IPS DF 4.7 (cell line): ENCODE measurements at regions not wholly inside any gene's neighbourhood (a gene's known extent, or its start where the extent isn't known, plus 50 kb on each side); places are given as distances from the start of the nearest gene placed in this dataset.
A peak's percentile ranks its signal among the peaks of the same experiment; 100 is the strongest.
"Not testable (repeated sequence)": the region's sequence is repeated elsewhere in the genome, so short reads cannot be mapped to it uniquely, and the experiment has no call there.

Source experiments
- DNase-seq: peaks from one replicate; pipeline ENCODE4 v3.0.0-alpha.2; 2013; ENCODE audit warnings: low spot score; ENCODE audit errors: extremely low read depth

DNA sequence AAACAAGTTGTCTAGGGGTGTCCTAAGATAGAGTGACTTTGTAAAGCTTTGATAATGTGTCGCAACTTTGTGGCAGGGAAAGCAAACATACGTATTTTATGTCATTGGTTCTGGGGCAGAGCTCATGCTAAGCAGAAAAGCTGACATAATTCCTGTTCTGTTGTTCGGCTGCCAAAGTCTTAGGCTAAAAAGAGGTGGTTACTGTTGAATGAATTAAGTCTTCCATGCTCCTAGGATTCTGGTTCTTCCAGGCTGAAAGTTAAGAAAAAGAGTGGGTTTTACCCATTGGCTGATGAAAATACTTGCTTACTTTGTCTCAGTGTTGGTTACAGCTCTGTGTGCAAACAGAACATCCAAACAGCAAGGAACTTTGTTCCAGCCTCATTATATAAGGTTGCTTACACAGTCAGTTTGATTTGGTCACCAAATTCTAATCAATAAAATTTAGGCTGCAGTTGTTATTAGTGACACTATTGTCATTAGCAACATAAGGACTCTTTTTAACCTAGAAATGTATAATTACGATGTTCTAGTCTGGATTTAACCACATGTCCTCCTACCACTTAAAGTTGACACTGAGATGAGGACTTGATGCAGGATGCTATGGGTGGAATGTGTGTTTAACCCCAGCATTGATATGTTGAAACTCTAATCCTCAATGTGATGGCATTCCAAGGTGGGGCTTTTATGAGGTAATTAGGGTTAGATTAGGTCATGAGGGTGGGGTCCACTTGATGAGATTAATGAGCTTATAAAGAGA is 114.0 kb upstream of the GOT2 start:
- DNase-seq: no peak

DNA sequence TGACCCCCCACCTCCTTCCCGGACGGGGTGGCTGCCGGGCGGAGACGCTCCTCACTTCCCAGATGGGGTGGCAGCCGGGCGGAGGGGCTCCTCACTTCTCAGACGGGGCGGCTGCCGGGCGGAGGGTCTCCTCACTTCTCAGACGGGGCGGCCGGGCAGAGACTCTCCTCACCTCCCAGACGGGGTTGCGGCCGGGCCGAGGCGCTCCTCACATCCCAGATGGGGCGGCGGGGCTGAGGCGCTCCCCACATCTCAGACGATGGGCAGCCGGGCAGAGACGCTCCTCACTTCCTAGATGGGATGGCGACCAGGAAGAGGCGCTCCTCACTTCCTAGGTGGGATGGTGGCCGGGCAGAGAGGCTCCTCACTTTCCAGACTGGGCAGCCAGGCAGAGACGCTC is 112.1 kb upstream of the GOT2 start:
- DNase-seq: not testable (repeated sequence)

DNA sequence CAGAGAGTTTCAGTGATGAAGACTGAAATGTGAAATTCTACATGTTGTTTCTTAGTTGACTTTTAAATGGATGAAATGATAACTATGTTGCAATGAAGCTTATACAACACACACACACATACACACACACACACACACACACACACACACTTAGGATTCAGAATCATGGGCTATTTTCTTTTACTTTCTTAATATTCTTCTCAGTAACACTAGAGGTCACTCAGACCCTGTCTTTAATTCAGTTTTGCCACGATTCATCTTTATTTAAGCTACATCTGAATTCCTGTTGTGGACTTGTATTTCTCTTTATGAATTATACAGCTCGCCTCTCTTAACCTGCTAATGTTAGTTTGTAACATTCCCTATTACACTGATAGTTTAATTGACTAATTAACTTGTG is 109.6 kb upstream of the GOT2 start:
- DNase-seq: no peak

DNA sequence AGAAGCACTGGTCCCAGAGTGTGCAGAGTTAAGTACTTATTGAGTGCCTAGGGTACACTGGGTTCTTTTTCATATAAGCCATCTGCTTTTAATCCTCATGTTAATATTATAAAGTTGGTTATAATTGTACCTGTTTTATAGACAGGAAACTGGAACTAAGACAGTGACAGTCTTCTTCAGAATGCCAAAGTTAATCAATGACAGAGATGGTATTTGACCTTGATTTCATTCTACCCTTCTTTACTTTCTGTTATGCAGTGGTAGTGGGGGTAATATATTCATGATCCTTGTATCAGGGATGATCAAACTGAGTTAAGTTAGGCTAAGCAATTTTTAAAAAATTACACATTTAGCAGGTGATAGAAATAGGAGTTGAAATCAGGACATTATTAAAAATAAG is 108.6 kb upstream of the GOT2 start:
- DNase-seq: no peak

DNA sequence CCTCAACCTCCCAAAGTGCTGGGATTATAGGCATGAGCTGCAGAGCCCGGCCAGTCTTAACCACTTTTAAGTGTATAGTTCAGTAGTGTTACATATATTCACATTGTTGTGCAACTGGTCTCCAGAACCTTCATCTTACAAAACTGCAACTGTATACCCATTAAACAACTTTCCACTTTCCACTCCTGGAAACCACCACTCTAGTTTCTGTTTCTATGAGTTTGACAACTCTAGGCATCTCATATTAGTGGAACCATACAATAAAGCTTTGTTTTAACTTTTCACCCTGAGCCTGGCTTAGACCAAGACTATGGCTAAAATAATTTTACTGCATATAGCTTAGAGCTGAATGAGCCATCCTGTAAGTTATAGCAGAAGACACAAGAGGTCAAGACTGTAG is 108.0 kb upstream of the GOT2 start:
- no peak for DNase-seq

- no peak for DNase-seq
Measured at GRCh38 chr16:58837950-58838349, 103.8 kb upstream of the GOT2 start.

GRCh38 chr16:58836427-58836826 is 102.3 kb upstream of the GOT2 start:
- DNase-seq: no peak

- no peak for DNase-seq
Measured at GRCh38 chr16:58832386-58832895, 98.3 kb upstream of the GOT2 start.

DNA sequence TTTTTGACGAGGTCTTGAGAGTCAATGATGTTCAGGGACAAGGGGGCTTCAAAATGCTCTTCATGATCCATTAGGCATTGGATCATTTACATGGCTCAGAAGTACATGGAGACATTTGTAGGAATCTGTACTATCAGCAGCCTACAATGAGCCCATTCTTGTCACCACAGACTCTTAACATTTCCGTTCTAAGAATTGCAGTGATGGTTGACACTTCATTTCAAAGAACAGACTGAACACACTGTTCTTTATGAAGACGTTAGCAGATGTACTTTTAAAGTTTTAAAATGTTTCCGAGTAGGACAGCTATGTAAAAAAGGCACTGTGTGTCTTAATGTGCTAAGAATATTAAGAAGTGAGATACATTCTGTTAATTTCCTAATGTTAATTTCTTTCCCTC is 97.3 kb upstream of the GOT2 start:
- DNase-seq: no peak

DNA sequence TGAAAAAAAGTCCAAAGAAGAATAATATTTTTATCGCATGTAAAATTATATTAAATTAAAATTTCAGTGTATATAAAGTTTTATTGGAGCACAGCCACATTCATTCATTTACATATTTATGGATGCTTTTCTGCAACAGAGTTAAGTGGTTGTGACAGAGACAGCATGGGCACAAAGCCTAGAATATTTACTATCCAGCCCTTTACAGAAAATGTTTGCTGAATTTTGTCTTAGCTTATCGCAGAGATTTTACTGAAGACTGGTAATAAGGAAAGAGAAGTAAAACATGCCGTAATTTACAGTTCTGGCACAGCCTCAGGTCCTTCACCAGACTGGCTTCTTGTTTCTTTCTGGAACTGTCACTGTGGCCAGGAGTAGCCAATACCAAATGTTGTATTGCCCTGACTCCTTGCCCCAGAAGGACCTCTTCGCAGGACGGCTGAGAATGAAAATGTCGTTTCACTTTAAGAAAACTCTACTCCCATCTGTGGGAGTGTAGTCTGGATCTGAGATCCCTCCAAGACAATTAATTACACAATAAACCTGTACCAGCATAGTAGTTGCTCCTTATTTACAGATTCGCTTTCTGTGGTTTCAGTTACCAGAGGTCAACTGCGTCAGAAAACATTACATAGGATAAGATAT is 94.9 kb upstream of the GOT2 start:
- DNase-seq: no peak

- DNase-seq: no peak
Measured at GRCh38 chr16:58824201-58824600, 90.1 kb upstream of the GOT2 start.

GRCh38 chr16:58821886-58822285 is 87.8 kb upstream of the GOT2 start:
- no peak for DNase-seq

DNA sequence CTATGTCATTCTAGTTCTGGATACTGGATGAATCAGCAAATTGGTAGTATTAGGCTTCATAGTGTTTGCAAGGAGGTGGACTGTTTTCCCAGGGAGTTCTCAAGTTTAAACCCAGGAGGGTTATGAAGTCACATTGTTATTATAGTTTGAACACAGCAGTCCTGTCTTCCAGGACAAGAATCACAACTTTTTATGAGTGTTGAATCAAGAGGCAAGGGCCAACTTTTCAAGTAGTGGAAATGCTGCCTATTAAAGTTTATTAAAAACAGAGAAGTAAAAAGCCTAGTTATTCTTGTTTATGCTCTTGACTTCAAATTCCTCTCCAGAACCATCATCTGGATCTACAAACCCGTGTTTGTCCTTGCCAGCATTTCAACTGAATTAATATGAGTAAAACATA is 86.3 kb upstream of the GOT2 start:
- no peak for DNase-seq

DNA sequence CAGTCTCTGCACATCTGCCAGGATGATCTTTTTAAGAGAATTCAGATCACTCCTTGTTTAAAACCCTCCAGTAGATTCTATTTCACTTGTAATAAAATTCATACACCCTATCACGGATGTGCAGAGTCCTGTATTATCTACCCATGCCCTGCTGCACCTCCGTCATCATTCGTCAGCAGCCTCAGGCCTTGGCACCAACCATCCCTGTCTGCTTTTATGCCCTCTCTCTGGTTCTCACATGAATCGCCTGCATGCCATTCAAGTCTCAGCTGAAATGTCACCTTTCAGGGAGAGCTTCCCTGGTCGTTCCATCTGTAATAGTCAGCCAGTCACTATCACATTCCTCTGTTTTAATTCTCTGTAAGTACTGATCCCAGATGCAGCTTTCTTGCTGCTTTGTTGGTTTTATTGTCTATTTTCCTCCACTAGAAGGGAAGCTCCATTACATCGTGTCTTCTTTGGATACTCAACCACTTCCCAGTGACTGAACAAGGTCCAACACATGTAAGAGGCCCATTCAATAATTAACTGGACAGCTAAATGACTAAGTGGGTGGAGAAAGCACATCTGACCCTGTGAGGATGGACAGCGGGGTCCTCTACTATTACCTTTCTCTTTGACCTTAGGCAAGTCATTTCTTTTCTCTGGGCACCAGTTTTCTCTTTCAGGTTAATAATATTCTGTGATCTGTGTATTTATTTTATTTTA is 81.2 kb upstream of the GOT2 start:
- DNase-seq: no peak

- peak; percentile 11 for DNase-seq
Measured at GRCh38 chr16:58814348-58814801, 80.3 kb upstream of the GOT2 start.

- DNase-seq: no peak
Measured at GRCh38 chr16:58809213-58809612, 75.1 kb upstream of the GOT2 start.

DNA sequence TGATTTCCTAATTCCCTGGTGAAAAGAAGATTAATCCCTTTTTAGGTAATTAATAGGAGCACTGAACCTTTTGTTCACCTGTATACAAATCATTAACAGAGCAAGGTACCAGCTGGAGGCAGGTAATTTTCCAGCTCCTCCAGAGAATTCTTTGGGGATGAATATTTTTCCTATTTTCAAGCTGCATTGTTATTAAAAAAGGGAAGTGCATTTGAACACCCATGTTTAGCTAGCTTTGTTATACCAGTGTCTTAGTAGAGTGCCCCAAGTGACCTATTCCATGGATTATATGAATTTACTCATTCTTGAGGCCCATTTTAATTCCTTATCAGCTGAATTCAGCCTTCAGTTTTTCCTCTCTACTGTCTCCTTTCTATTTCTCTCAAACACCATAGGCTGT is 73.2 kb upstream of the GOT2 start:
- no peak for DNase-seq

- no peak for DNase-seq
Measured at GRCh38 chr16:58801838-58802237, 67.7 kb upstream of the GOT2 start.

DNA sequence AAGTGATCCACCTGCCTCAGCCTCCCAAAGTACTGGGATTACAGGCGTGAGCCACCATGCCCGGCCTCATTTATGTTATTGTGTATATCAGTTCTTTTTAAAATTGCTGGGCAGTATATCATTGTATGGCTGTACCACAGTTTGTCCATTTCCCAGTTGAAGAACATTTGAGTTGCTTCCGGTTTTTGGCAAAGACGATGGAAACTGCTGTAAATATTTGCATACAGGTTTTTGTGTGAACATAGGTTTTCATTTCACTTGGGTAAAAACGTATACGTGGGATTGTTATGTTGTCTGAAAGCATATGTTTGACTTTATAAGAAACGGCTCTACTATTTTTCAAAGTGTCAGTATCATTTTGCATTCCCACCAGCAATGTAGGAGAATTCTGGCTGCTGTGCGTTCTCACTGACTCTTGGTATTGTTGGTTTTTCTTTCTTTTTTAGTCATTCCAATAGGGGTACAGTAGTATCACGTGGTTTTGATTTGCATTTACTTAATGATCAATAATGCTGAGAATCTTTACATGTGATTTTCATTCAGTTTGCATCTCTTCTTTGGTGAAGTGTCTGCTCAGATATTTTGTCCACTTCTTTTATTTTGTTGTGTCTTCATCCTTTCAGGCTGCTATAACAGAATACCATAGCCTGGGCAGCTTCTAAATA is 63.2 kb upstream of the GOT2 start:
- no peak for DNase-seq

GRCh38 chr16:58793366-58793765 is 59.2 kb upstream of the GOT2 start:
- DNase-seq: no peak

- DNase-seq: no peak
Measured at GRCh38 chr16:58792188-58792587, 58.1 kb upstream of the GOT2 start.
